ENCODE measurements at regions not wholly inside any gene's neighbourhood (a gene's known extent, or its start where the extent isn't known, plus 50 kb on each side); places are given as distances from the start of the nearest gene placed in this dataset.

DNA sequence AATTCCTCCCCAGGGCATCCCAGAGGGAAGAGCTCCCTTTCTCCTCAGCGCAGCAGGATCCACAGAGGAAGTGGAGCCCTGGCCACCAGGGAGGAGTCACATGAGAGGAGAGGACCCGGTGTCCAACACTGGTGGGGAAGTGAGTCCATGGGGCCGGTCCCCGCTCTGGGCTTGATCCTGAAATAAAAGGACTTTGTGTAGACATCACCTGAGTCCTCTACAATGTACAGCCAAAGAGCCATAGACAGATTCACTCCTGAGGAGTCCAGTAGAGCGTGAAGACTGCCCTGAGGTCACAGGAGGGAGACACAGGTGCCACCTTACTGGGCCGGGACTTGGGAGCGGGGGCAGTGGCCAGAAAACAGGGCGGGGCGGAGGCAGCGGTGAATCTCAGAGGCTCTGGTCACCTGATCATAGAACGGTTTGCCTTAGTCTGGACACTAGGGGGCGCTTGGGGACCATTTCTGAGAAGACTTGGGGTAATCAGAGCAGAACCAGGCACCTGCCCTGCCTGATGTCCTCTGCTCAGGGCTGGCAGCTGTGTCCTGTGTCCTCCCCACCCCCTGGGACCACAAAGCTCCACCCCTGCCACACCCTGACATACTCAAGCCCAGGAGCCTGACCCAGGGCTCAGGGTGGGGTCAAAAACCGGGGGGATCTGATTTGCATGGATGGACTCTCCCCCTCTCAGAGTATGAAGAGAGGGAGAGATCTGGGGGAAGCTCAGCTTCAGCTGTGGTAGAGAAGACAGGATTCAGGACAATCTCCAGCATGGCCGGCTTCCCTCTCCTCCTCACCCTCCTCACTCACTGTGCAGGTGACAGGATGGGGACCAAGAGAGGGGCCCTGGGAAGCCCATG is 112.7 kb downstream of the VPREB1 start:
- no peak for TF ChIP-seq PPARA (CRISPR knock-in tag; IDR thresholded peaks at IDR 0.05; ENCODE audit: borderline replicate concordance)
- TF ChIP-seq ZFP3 (CRISPR knock-in tag; IDR thresholded peaks at IDR 0.05) = no peak
- TF ChIP-seq, protein P1, sequence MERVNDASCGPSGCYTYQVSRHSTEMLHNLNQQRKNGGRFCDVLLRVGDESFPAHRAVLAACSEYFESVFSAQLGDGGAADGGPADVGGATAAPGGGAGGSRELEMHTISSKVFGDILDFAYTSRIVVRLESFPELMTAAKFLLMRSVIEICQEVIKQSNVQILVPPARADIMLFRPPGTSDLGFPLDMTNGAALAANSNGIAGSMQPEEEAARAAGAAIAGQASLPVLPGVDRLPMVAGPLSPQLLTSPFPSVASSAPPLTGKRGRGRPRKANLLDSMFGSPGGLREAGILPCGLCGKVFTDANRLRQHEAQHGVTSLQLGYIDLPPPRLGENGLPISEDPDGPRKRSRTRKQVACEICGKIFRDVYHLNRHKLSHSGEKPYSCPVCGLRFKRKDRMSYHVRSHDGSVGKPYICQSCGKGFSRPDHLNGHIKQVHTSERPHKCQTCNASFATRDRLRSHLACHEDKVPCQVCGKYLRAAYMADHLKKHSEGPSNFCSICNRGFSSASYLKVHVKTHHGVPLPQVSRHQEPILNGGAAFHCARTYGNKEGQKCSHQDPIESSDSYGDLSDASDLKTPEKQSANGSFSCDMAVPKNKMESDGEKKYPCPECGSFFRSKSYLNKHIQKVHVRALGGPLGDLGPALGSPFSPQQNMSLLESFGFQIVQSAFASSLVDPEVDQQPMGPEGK (CRISPR knock-in tag; IDR thresholded peaks at IDR 0.05; ENCODE audit: borderline replicate concordance) = no peak
- TF ChIP-seq ESRRG (CRISPR knock-in tag; IDR thresholded peaks at IDR 0.05) = no peak
- TF ChIP-seq RARB (CRISPR knock-in tag; IDR thresholded peaks at IDR 0.05) = no peak
- no peak for TF ChIP-seq ZFP30 (CRISPR knock-in tag; IDR thresholded peaks at IDR 0.05)
- no peak for TF ChIP-seq BACH2 (CRISPR knock-in tag; IDR thresholded peaks at IDR 0.05; ENCODE audit: borderline replicate concordance)
- TF ChIP-seq SNAI2 (CRISPR knock-in tag; IDR thresholded peaks at IDR 0.05) = no peak
- TF ChIP-seq, protein P2, sequence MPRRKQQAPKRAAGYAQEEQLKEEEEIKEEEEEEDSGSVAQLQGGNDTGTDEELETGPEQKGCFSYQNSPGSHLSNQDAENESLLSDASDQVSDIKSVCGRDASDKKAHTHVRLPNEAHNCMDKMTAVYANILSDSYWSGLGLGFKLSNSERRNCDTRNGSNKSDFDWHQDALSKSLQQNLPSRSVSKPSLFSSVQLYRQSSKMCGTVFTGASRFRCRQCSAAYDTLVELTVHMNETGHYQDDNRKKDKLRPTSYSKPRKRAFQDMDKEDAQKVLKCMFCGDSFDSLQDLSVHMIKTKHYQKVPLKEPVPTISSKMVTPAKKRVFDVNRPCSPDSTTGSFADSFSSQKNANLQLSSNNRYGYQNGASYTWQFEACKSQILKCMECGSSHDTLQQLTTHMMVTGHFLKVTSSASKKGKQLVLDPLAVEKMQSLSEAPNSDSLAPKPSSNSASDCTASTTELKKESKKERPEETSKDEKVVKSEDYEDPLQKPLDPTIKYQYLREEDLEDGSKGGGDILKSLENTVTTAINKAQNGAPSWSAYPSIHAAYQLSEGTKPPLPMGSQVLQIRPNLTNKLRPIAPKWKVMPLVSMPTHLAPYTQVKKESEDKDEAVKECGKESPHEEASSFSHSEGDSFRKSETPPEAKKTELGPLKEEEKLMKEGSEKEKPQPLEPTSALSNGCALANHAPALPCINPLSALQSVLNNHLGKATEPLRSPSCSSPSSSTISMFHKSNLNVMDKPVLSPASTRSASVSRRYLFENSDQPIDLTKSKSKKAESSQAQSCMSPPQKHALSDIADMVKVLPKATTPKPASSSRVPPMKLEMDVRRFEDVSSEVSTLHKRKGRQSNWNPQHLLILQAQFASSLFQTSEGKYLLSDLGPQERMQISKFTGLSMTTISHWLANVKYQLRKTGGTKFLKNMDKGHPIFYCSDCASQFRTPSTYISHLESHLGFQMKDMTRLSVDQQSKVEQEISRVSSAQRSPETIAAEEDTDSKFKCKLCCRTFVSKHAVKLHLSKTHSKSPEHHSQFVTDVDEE (CRISPR knock-in tag; IDR thresholded peaks at IDR 0.05) = no peak
- TF ChIP-seq ZNF70 (CRISPR knock-in tag; IDR thresholded peaks at IDR 0.05) = no peak
- TF ChIP-seq, protein P3, sequence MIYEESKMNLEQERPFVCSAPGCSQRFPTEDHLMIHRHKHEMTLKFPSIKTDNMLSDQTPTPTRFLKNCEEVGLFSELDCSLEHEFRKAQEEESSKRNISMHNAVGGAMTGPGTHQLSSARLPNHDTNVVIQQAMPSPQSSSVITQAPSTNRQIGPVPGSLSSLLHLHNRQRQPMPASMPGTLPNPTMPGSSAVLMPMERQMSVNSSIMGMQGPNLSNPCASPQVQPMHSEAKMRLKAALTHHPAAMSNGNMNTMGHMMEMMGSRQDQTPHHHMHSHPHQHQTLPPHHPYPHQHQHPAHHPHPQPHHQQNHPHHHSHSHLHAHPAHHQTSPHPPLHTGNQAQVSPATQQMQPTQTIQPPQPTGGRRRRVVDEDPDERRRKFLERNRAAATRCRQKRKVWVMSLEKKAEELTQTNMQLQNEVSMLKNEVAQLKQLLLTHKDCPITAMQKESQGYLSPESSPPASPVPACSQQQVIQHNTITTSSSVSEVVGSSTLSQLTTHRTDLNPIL (CRISPR knock-in tag; IDR thresholded peaks at IDR 0.05; ENCODE audit: low read depth) = no peak
- TF ChIP-seq TOX (CRISPR knock-in tag; IDR thresholded peaks at IDR 0.05; ENCODE audit: borderline replicate concordance) = no peak
- no peak for TF ChIP-seq OSR1 (CRISPR knock-in tag; IDR thresholded peaks at IDR 0.05)
